GM23338 (cell line): ENCODE measurements at regions not wholly inside any gene's neighbourhood (a gene's known extent, or its start where the extent isn't known, plus 50 kb on each side); places are given as distances from the start of the nearest gene placed in this dataset.

ENCODE experiments used
- ATAC-seq: fragments of 200-7000 bp; cut with Tn5 transposase; 3 replicates; pipeline ENCODE4 v1.9.1; 2020
- DNase-seq: peaks from one replicate; pipeline ENCODE4 v3.0.0-alpha.2; 2015; ENCODE audit warnings: low spot score
- H2AFZ ChIP-seq: fragments of 200-600 bp; sonication (generic); 2 replicates; pipeline ENCODE4 v1.8.0; 2016; ENCODE audit warnings: antibody characterized with exemption, mild to moderate bottlenecking, moderate library complexity
- H3F3A ChIP-seq: fragments of 200-600 bp; sonication (generic); replicated peaks from 2 replicates; pipeline ENCODE4 v1.8.0; 2017; ENCODE audit warnings: antibody characterized with exemption, mixed run types, low read depth
- H3K27ac ChIP-seq: fragments of 200-600 bp; sonication (generic); 2 replicates; pipeline ENCODE4 v1.6.1; 2016; ENCODE audit warnings: low read depth
- H3K27me3 ChIP-seq: fragments of 200-600 bp; sonication (generic); 2 replicates; pipeline ENCODE4 v1.8.0; 2016; ENCODE audit warnings: mild to moderate bottlenecking, mixed run types, moderate library complexity; ENCODE audit not compliant: insufficient read depth
- H3K36me3 ChIP-seq: fragments of 200-600 bp; sonication (generic); 2 replicates; pipeline ENCODE4 v1.8.0; 2016; ENCODE audit warnings: mild to moderate bottlenecking; ENCODE audit not compliant: insufficient read depth
- H3K4me1 ChIP-seq: fragments of 200-600 bp; sonication (generic); 2 replicates; pipeline ENCODE4 v1.8.0; 2016; ENCODE audit warnings: mild to moderate bottlenecking, moderate library complexity; ENCODE audit not compliant: insufficient read depth
- H3K4me2 ChIP-seq: fragments of 200-600 bp; sonication (generic); 2 replicates; pipeline ENCODE4 v1.7.1; 2017; ENCODE audit warnings: mixed run types
- H3K4me3 ChIP-seq: fragments of 200-600 bp; sonication (generic); 2 replicates; pipeline ENCODE4 v1.6.1; 2016; ENCODE audit warnings: mixed run types
- H3K79me2 ChIP-seq: fragments of 200-600 bp; sonication (generic); replicated peaks from 2 replicates; pipeline ENCODE4 v1.8.0; 2017; ENCODE audit warnings: mild to moderate bottlenecking; ENCODE audit not compliant: insufficient read depth
- H3K9me2 ChIP-seq: fragments of 200-600 bp; sonication (generic); 2 replicates; pipeline ENCODE4 v1.8.0; 2017; ENCODE audit not compliant: insufficient read depth
- H4K20me1 ChIP-seq: fragments of 200-600 bp; sonication (generic); replicated peaks from 2 replicates; pipeline ENCODE4 v1.8.0; 2017; ENCODE audit warnings: mild to moderate bottlenecking; ENCODE audit not compliant: insufficient read depth
- H3K27ac Mint-ChIP-seq: 2 replicates; pipeline ENCODE4 v1.8.0; 2020; ENCODE audit warnings: inconsistent platforms, mild to moderate bottlenecking, moderate library complexity, mixed read lengths
- H3K27me3 Mint-ChIP-seq: 3 replicates; pipeline ENCODE4 v1.8.0; 2022; ENCODE audit warnings: low read depth, mild to moderate bottlenecking, moderate library complexity, mixed read lengths, inconsistent platforms; ENCODE audit not compliant: insufficient read depth, poor library complexity
- H3K36me3 Mint-ChIP-seq: 3 replicates; pipeline ENCODE4 v1.8.0; 2021; ENCODE audit warnings: low read depth, mild to moderate bottlenecking, inconsistent platforms, moderate library complexity, mixed read lengths
- H3K4me1 Mint-ChIP-seq: 3 replicates; pipeline ENCODE4 v1.8.0; 2020; ENCODE audit warnings: mild to moderate bottlenecking, inconsistent platforms, mixed read lengths
- H3K4me3 Mint-ChIP-seq: 3 replicates; pipeline ENCODE4 v1.8.0; 2021; ENCODE audit warnings: moderate library complexity, mild to moderate bottlenecking, inconsistent platforms, mixed read lengths
- H3K9me3 Mint-ChIP-seq: 3 replicates; pipeline ENCODE4 v1.8.0; 2020; ENCODE audit warnings: moderate library complexity, mild to moderate bottlenecking, inconsistent platforms, mixed read lengths
- CTCF ChIP-seq, 2 experiments: fragments of 200-600 bp in 1 of 2; sonication (generic) in 1 of 2; conservative IDR thresholded peaks; 2 replicates each; pipeline versions ENCODE4 v1.5.1 to v1.6.1; 2016 to 2017; ENCODE audit warnings: antibody characterized with exemption in 2 of 2, low read depth in 2 of 2, mild to moderate bottlenecking in 2 of 2, moderate library complexity in 1 of 2
- JUNB ChIP-seq: IDR thresholded peaks from one replicate; pipeline ENCODE4 v1.6.1; 2016; ENCODE audit warnings: antibody characterized with exemption; ENCODE audit not compliant: unreplicated experiment
- NANOG ChIP-seq: IDR thresholded peaks from 2 replicates; pipeline ENCODE4 v1.6.1; 2016; ENCODE audit warnings: antibody characterized with exemption, borderline replicate concordance
- POLR2AphosphoS5 ChIP-seq: IDR thresholded peaks from 2 replicates; pipeline ENCODE4 v1.6.1; 2016; ENCODE audit warnings: antibody characterized with exemption, low read depth
- REST ChIP-seq: IDR thresholded peaks from one replicate; pipeline ENCODE4 v1.6.1; 2018; ENCODE audit warnings: antibody characterized with exemption; ENCODE audit not compliant: unreplicated experiment
- STAT1 ChIP-seq: IDR thresholded peaks from one replicate; pipeline ENCODE4 v1.6.1; 2016; ENCODE audit warnings: antibody characterized with exemption; ENCODE audit not compliant: unreplicated experiment
- ZNF114 ChIP-seq: fragments of 250-450 bp; sonication (Bioruptor Pico); IDR thresholded peaks from 2 replicates; pipeline ENCODE4 v1.5.0; 2020; ENCODE audit warnings: mild to moderate bottlenecking, moderate library complexity

GRCh38 chr18:35888329-35888728 is 84.2 kb upstream of the RMP24 start:
- Mint-ChIP-seq H3K27ac (no peak overlapping the region), H3K4me3 (no peak overlapping the region), H3K27me3 (peaks cover 3% of the 10 kb centered on the region), H3K9me3 (no peaks in the 10 kb centered on the region), H3K4me1 (peaks cover 24% of the 10 kb centered on the region), H3K36me3 (peaks cover under 1% of the 10 kb centered on the region; the same call in 1 of the 3 replicates)
- no peaks in the 10 kb centered on the region for H4K20me1 ChIP-seq
- H3K4me1 ChIP-seq = peaks cover 16% of the 10 kb centered on the region
- no peaks in the 10 kb centered on the region for H3K79me2 ChIP-seq
- H3K27ac ChIP-seq = no peak overlapping the region
- no peak for TF ChIP-seq CTCF (conservative IDR thresholded peaks at IDR 0.05; ENCODE audit: low read depth in 2 of 2)
- no peak for TF ChIP-seq NANOG
- no peak for TF ChIP-seq POLR2AphosphoS5
- no peak for TF ChIP-seq REST
- TF ChIP-seq ZNF114 (CRISPR knock-in tag) = no peak
- no peak overlapping the region for H3K4me3 ChIP-seq
- H3K4me2 ChIP-seq = no peak overlapping the region
- no peaks in the 10 kb centered on the region for H3F3A ChIP-seq
- no peaks in the 10 kb centered on the region for H3K27me3 ChIP-seq
- ATAC-seq = peak; percentile 54
- no peak overlapping the region for H2AFZ ChIP-seq
- no peaks in the 10 kb centered on the region for H3K36me3 ChIP-seq
- H3K9me2 ChIP-seq = no peaks in the 10 kb centered on the region
- no peak for DNase-seq

- H3K4me3 Mint-ChIP-seq = no peak overlapping the region
- Histone ChIP-seq H3K4me2 (no peak overlapping the region), H2AFZ (no peak overlapping the region), H3K36me3 (no peaks in the 10 kb centered on the region), H3K27ac (no peak overlapping the region), H3K27me3 (no peaks in the 10 kb centered on the region), H3K4me1 (peaks cover 3% of the 10 kb centered on the region; the same call in 1 of the 2 replicates), H3K9me2 (no peaks in the 10 kb centered on the region), H3K79me2 (no peaks in the 10 kb centered on the region), H3F3A (no peaks in the 10 kb centered on the region), H4K20me1 (no peaks in the 10 kb centered on the region), H3K4me3 (no peak overlapping the region)
- ATAC-seq = no peak
- H3K36me3 Mint-ChIP-seq = peaks cover 5% of the 10 kb centered on the region
- peaks cover 3% of the 10 kb centered on the region for H3K27me3 Mint-ChIP-seq
- peaks cover 10% of the 10 kb centered on the region for H3K4me1 Mint-ChIP-seq
- no peaks in the 10 kb centered on the region for H3K9me3 Mint-ChIP-seq
- no peak for DNase-seq
- TF ChIP-seq POLR2AphosphoS5 (no peak), NANOG (no peak), STAT1 (no peak), JUNB (no peak)
- no peak overlapping the region for H3K27ac Mint-ChIP-seq
Measured at GRCh38 chr18:35889677-35890076, 82.8 kb upstream of the RMP24 start.
